ENCODE measurements at regions not wholly inside any gene's neighbourhood (a gene's known extent, or its start where the extent isn't known, plus 50 kb on each side); places are given as distances from the start of the nearest gene placed in this dataset.

DNA sequence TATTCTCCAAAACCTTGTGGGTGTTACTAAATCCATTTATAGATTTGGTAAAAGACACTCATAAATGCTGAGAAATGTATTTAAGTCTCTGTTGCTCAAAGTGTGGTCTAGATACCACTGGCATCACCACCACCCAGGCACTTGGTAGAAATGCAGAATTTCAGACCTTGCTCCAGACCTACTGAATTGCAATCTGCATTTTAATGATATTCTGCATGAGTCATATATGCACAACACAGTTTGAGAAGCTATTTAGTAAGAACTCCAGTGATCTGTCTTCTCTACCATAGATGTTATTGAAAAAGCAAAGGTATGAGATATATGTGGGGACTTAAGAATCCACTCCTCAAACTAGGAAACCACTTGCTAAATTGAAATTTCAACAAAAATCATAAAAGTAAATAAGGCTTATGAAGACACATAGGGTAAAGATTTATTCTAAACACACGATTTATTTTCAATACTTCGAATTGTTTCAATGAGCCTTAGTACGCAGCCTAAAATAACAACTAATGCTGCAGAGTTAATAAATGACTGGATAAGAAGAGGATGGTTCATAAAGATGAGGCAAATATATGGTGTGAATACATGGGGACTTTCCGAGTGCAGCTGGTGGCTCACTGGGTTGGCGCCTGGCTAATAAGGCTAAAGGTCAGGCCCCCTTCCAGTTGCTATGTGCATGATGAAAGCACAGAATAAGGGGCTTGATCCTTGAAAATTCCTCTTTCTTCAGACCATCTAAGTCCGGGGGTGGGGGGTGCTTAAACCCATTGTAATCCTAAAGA lies 813.3 kb downstream of the NR2F2 start:
- ATAC-seq: no peak

DNA sequence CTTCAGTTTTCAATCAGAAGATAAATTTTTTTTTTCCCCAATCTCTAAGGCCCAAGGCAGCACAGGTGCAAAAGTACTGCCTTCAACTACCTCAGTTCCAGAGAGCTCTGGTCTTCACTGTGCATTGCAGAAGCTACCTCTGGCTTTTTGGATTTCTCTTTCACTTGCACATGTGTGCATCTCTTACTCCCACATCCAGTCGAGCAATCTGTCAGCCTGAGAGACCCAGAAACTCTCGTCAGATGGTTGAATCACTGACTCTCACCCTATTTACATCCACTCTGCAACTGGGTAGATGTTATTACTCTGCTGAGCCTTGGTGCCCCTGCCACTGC lies 813.8 kb downstream of the NR2F2 start:
- Mint-ChIP-seq H3K4me3 (no peak overlapping the region), H3K27ac (no peak overlapping the region), H3K27me3 (no peaks in the 10 kb centered on the region), H3K4me1 (no peaks in the 10 kb centered on the region), H3K9me3 (peaks cover 8% of the 10 kb centered on the region in 2 donors)
- no peak for DNase-seq
- no peak for ATAC-seq

More for the DNA sequence above, 813.3 kb downstream of the NR2F2 start:
- no peak for DNase-seq
- no peak overlapping the region for H3K27ac Mint-ChIP-seq
- no peaks in the 10 kb centered on the region for H3K4me1 Mint-ChIP-seq
- no peaks in the 10 kb centered on the region for H3K27me3 Mint-ChIP-seq
- H3K4me3 Mint-ChIP-seq: no peak overlapping the region
- H3K9me3 Mint-ChIP-seq: peaks cover 8% of the 10 kb centered on the region in 2 donors

DNA sequence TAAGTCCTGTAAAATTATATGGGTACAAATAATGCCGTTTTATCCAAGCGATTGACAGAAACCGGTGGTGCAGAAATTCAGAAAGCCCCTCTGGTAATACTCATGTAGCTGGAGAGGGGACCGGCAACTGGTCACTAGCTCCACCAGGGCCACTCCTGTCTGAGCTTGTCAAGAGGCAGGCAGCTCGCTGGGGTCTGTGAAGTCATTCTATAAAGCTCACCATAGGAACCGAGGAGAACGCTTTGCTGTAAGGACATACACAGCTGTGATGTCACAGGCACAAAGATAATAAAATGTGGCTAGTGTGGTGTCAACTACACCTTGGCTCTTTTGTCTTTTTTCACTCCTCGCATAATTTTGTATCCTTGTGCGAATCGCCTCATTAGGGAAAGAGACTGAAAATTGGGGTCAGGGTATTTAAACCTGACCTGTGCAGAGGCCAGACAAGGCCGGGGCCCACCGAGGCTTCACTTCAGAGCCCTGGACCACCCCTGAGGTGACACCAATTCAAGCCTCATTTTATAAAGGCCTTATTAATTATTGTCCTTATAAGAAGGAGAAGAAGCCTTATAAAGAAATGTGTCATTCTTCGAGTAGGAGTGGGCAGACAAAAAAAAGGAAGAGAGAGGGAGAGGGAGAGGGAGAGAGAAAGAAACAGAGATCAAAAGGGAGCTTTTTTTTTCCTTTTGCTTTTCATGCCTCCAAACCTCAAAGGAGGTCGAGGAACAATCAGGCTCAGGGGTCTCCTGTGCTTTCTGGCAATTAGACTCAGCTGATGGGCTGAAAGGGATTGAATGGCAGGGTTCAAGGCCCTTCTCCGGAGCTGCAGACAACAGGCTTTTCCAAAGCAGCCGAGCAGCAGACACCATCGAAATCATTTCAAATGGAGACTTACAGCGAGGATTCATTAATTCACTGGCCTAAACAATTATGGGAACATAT lies 813.3 kb upstream of the ARRDC4 start:
- H3K4me3 Mint-ChIP-seq: no peak overlapping the region
- ATAC-seq (no peak), DNase-seq (no peak)
- no peak overlapping the region for H3K27ac Mint-ChIP-seq
- H3K9me3 Mint-ChIP-seq: peaks cover 8 to 15% of the 10 kb centered on the region in 2 donors
- no peaks in the 10 kb centered on the region for H3K4me1 Mint-ChIP-seq
- peaks cover 6% of the 10 kb centered on the region for H3K27me3 Mint-ChIP-seq

DNA sequence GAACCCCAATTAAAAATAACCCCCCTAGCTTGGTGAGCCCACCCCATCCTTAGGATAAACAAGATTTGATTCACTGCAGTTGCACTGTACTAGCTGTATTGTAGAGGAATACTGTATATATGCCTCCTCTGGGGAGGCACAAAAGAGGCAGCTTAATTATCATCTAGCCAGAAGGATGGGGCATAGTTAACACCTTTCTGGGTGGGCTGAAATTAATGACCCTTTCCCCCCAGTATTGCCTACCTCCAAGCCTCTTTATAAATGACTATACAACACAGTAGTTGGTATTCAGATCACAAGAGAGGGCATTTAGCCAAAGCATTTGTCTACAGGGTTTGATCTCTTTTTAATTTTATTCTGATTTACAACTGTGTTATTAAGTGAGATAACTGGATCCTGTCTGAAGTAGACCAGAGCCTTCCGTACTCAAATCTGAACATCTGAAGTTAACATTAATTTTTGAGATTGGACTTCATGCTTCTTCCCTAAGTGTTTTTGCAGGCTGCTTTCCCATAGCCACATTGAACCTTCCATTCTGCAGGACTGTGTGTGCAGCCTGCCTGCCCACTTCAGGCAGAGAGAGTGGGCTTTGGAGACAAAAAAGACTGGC lies 807.0 kb upstream of the ARRDC4 start:
- no peak for ATAC-seq
- no peak overlapping the region for H3K4me3 Mint-ChIP-seq
- peaks cover 8% of the 10 kb centered on the region for H3K27me3 Mint-ChIP-seq
- peaks cover 0 to 7% of the 10 kb centered on the region in 2 donors for H3K9me3 Mint-ChIP-seq
- H3K27ac Mint-ChIP-seq: no peak overlapping the region
- DNase-seq: no peak
- no peaks in the 10 kb centered on the region for H3K4me1 Mint-ChIP-seq

DNA sequence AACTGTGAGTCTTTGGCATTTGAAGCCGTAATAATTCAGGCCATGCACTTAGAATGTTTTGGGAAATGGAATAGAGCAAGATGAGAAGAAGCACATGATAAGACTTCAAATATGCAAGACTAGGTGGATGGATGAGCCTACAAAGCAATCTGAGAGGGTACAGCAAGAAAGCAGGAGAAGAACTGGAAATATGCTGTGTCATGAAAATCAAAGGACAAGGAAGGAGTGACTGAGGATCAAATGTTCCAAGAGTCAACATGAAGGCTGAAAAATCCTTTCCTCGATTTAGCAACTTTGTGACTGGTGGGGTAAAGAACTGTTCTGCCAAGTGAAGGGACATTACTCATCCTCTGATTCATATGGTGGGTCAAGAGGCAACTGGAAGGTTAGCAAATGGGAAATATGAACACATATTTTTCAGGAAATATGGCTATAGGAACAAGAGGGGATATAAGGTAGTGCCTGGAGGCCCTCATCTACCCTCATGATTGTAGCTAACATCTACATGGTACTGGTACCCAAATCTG lies 803.7 kb upstream of the ARRDC4 start:
- no peaks in the 10 kb centered on the region for H3K4me1 Mint-ChIP-seq
- no peak overlapping the region for H3K4me3 Mint-ChIP-seq
- ATAC-seq (no peak), DNase-seq (no peak)
- H3K27me3 Mint-ChIP-seq: peaks cover 5% of the 10 kb centered on the region
- no peaks in the 10 kb centered on the region for H3K9me3 Mint-ChIP-seq
- H3K27ac Mint-ChIP-seq: no peak overlapping the region

DNA sequence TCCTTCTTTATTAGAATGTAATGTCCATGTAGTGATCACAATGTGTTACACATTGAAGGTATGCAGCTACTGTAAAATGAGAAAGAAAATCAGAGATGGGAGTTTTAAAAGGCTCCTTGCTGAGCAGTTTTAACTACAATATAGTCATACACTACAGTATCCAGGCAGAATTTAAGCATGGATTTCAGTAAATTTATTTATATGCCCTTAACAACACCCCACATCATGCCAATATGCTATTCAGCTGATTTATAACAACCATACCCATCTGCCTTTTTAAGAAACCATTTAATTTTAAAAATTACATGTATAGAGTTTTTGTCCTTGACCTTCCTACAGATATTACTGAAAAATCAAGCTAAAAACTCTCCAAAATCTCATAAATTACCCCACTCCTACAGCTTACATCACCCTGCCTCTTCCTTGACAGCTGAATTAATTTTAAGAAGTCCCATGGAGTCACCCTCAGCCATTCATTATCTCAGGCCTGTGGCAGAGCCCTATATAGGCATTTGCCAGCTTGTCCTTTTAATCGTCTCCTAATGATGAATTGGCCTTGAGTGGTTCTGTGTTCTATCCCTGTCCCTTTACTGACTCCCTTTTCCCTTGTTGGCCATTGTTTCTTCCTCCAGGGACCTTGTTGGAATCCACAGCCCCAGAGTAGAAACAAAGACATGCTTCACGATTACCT lies 797.6 kb upstream of the ARRDC4 start:
- Mint-ChIP-seq H3K4me1 (no peaks in the 10 kb centered on the region), H3K27ac (no peak overlapping the region), H3K4me3 (no peak overlapping the region), H3K27me3 (no peaks in the 10 kb centered on the region), H3K9me3 (peaks cover 8 to 16% of the 10 kb centered on the region in 2 donors)
- ATAC-seq (no peak), DNase-seq (no peak)

DNA sequence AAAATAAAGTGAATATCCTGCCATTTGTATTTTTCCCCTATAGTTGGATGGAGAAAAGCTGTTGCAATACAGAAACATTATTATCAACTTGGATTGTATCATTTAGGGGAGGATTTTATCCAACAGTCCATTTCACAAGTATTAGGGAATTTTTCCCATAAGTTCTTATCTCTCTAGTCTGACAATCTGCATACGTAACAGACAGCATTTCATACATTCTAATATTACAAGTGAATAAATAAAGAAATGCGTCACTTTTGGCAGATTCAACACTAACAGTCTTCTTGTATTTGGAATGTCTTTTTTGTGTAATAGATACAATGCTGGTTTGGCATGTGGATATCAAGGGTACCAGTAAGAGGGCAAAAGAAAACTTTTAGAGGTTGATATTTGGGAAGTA lies 795.3 kb upstream of the ARRDC4 start:
- Mint-ChIP-seq H3K9me3 (peaks cover 8 to 16% of the 10 kb centered on the region in 2 donors), H3K4me1 (no peaks in the 10 kb centered on the region), H3K27me3 (no peaks in the 10 kb centered on the region), H3K27ac (no peak overlapping the region), H3K4me3 (no peak overlapping the region)
- ATAC-seq (no peak), DNase-seq (no peak)

DNA sequence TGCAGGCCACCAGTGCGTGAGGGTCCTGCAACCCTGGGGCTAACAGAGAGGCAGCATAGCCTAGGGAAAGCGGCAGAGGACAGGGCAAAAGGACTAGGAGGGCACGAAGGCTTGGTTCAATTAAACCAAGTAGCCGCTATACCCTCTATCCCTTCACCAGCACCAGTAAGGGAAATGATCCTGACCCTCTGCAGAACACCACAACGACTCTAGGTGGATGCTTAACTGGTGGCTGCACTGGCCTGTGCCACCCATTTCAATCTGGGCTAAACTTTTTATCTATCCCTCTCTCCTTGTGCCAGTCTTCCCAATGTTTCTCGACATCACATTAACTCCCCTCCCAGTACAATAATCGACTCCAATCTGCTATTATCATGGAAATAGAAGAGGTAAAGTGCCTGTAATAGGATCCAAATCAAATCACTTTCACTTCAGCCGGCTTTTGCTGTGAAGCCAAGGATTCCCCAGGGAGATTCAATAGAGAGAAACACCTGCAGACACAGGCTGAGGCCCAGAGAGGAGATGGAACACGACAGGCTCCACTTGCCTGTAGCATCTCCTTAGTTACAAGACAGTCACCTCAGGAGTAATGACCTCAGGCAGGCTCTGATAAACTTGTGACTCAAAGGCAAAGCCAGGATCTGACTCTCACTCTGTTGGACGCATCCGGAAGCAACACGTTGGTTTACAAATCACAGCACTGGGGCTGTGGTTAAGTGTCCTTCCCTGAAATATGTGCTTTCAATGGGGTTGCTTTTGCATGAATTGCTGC lies 791.6 kb upstream of the ARRDC4 start:
- no peak for DNase-seq
- peaks cover 9 to 16% of the 10 kb centered on the region in 2 donors for H3K9me3 Mint-ChIP-seq
- ATAC-seq: no peak
- no peak overlapping the region for H3K27ac Mint-ChIP-seq
- no peak overlapping the region for H3K4me3 Mint-ChIP-seq
- H3K27me3 Mint-ChIP-seq: no peaks in the 10 kb centered on the region
- no peaks in the 10 kb centered on the region for H3K4me1 Mint-ChIP-seq

DNA sequence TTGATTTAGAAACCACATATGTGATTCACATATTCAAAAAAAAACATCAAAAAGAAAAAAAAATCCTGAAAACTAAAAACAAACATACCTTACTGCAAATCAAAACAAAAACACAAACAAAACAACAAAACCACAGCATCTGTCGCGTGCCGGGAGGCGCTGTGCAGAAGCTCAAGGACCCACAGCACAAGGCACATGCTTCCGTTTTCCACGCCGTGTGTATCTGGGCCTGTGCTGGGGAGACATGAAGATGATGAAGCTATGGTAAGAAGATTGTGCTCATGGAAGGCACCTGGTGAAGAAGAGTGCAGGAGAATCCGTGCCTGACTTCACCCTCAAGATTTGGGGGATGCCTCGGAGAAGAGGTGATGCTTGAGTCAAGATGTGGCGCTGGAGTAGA lies 788.9 kb upstream of the ARRDC4 start:
- no peaks in the 10 kb centered on the region for H3K4me1 Mint-ChIP-seq
- DNase-seq (no peak), ATAC-seq (no peak)
- H3K27ac Mint-ChIP-seq: no peak overlapping the region
- peaks cover 0 to 8% of the 10 kb centered on the region in 2 donors for H3K9me3 Mint-ChIP-seq
- H3K4me3 Mint-ChIP-seq: no peak overlapping the region
- H3K27me3 Mint-ChIP-seq: no peaks in the 10 kb centered on the region

DNA sequence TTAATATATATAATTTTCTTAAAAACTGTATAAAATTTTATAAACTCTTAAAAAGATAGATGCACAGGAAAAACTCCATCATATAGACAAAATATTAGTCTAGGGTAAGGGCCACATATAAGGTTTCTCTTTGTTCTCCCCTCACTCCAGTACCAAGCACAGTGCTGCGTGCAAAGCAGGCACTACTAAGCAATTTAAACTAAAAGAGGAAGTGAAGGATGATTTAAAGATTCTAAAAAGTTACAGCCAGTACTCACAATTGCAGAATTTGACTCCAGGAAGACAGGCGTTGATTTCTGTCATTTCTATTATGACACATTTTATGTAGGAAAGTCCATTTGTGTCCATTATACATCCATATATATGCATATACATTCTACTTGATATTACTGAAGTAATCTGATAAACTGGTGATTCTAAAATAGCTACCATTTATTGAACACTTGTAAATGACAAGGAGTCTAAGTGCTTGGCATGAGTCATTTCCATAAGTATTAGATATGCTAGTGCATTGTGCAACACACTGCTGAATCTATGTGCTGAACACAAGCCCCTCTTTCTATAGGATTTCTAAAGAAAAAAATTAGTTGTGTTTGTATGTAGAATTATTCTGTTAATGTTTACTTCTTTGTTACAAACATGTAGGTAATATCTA lies 785.5 kb upstream of the ARRDC4 start:
- ATAC-seq (no peak), DNase-seq (no peak)
- Mint-ChIP-seq H3K4me3 (no peak overlapping the region), H3K4me1 (no peaks in the 10 kb centered on the region), H3K27ac (no peak overlapping the region), H3K27me3 (peaks cover 9% of the 10 kb centered on the region), H3K9me3 (peaks cover 0 to 16% of the 10 kb centered on the region in 2 donors)

DNA sequence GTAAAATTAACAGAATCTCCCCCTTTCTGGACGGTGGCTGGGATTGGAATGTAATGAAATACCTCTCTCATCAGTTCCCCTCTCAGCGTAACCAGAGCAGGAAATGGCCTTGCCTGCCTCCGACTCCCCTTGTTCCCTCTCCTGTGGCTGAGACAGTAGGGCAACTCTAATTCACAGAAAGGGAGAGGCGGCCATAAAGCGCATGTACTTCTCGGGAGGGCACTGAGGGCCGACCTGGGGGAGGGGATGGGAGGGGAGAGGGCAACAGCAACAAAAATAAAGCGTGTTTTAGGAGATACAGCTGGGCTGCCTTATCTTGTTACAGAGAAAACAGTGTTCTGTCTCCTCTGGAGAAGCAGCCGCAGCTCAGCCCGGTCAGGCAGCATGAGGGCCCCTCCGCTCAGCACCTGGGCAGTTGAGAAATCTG lies 783.3 kb upstream of the ARRDC4 start:
- no peaks in the 10 kb centered on the region for H3K4me1 Mint-ChIP-seq
- no peak for DNase-seq
- peaks cover 0 to 7% of the 10 kb centered on the region in 2 donors for H3K9me3 Mint-ChIP-seq
- H3K4me3 Mint-ChIP-seq: no peak overlapping the region
- no peak overlapping the region for H3K27ac Mint-ChIP-seq
- ATAC-seq: no peak
- H3K27me3 Mint-ChIP-seq: peaks cover 9% of the 10 kb centered on the region

DNA sequence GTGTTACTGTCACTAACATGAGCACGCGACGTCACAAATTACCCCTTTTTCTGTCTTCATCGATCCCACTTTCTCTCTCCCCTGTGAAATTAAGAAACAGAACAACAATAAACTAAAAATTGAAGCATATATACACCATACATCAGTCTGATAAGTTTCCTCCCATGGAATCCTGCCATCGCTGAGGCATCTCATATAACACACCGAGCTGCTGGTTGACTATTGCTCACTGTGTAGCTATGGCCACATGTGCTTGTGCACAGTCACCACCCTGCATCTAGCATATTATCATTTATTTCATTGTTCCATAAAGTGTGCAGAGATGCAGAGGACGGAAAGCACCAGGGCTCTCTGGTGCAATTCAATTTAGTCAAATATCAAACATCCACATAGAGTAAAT lies 777.9 kb upstream of the ARRDC4 start:
- Mint-ChIP-seq H3K9me3 (peaks cover 0 to 6% of the 10 kb centered on the region in 2 donors), H3K4me1 (no peaks in the 10 kb centered on the region), H3K27ac (no peak overlapping the region), H3K4me3 (no peak overlapping the region), H3K27me3 (peaks cover 6% of the 10 kb centered on the region)
- ATAC-seq (no peak), DNase-seq (no peak)

DNA sequence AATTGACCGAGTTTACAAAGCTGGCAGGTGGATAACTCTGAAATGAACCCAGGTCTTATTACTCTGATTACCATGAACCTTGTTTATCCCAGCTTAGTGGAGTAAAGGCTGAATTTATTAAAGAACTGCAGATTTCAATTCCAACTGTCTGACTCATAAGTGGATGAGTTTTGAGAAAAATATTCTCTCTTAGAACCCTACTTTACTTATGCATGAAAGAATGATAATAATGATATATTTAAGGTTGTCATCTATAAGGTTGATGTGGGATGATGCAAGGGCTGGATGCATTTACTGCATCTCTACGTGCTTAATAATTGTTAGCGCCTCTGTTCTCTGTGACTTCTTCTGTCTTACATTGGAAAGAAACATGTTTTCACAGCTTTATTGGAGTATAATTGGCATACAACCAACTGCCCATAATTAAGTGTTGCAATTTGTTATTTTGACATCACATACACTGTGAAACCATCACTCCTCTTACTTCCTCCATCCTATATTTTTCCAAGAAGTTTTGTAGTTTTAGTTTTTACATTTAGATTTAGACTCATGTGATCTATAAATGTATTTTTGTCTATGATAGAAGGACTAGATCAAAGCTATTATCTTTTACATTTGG lies 771.2 kb upstream of the ARRDC4 start:
- H3K9me3 Mint-ChIP-seq: no peaks in the 10 kb centered on the region
- H3K27me3 Mint-ChIP-seq: no peaks in the 10 kb centered on the region
- no peak overlapping the region for H3K27ac Mint-ChIP-seq
- no peak overlapping the region for H3K4me3 Mint-ChIP-seq
- ATAC-seq: no peak
- no peak for DNase-seq
- no peaks in the 10 kb centered on the region for H3K4me1 Mint-ChIP-seq

DNA sequence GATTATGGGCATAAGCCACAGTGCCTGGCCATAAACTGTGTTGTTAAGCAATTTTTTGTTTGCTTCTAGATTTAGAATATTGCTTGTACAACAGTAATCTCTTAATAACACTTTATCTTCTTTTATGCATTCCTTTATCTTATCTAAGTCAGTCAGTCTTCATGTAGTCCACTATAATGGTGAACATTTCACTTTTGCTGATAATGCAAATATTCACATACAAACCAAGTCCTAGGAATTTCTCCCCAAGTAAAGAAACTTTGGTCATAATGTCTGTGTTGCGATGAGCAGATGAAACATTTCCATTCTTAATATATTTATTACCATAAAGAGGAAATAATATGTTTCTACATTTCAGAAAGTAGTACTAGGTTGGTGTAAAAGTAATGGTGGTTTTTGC lies 765.8 kb upstream of the ARRDC4 start:
- DNase-seq: no peak
- Mint-ChIP-seq H3K27me3 (no peaks in the 10 kb centered on the region), H3K4me3 (no peak overlapping the region), H3K27ac (no peak overlapping the region), H3K4me1 (no peaks in the 10 kb centered on the region), H3K9me3 (no peaks in the 10 kb centered on the region)
- ATAC-seq: no peak
